ENCODE measurements at regions not wholly inside any gene's neighbourhood (a gene's known extent, or its start where the extent isn't known, plus 50 kb on each side); places are given as distances from the start of the nearest gene placed in this dataset.

- TF ChIP-seq, protein P1, sequence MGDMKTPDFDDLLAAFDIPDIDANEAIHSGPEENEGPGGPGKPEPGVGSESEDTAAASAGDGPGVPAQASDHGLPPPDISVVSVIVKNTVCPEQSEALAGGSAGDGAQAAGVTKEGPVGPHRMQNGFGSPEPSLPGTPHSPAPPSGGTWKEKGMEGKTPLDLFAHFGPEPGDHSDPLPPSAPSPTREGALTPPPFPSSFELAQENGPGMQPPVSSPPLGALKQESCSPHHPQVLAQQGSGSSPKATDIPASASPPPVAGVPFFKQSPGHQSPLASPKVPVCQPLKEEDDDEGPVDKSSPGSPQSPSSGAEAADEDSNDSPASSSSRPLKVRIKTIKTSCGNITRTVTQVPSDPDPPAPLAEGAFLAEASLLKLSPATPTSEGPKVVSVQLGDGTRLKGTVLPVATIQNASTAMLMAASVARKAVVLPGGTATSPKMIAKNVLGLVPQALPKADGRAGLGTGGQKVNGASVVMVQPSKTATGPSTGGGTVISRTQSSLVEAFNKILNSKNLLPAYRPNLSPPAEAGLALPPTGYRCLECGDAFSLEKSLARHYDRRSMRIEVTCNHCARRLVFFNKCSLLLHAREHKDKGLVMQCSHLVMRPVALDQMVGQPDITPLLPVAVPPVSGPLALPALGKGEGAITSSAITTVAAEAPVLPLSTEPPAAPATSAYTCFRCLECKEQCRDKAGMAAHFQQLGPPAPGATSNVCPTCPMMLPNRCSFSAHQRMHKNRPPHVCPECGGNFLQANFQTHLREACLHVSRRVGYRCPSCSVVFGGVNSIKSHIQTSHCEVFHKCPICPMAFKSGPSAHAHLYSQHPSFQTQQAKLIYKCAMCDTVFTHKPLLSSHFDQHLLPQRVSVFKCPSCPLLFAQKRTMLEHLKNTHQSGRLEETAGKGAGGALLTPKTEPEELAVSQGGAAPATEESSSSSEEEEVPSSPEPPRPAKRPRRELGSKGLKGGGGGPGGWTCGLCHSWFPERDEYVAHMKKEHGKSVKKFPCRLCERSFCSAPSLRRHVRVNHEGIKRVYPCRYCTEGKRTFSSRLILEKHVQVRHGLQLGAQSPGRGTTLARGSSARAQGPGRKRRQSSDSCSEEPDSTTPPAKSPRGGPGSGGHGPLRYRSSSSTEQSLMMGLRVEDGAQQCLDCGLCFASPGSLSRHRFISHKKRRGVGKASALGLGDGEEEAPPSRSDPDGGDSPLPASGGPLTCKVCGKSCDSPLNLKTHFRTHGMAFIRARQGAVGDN (IDR thresholded peaks at IDR 0.05), result no peak
- TF ChIP-seq REST (IDR thresholded peaks at IDR 0.05; ENCODE audit: low read depth, low read length) (no peak), MXI1 (IDR thresholded peaks at IDR 0.05; ENCODE audit: low read depth, low read length) (no peak), SMC3 (IDR thresholded peaks at IDR 0.05; ENCODE audit: borderline replicate concordance, low read length) (no peak), SUZ12 (IDR thresholded peaks at IDR 0.05; ENCODE audit: unreplicated experiment) (no peak), ETV6 (conservative IDR thresholded peaks at IDR 0.05 in 1 of 2, IDR thresholded peaks at IDR 0.05 in 1 of 2; ENCODE audit: borderline replicate concordance in 1 of 2, low read depth in 1 of 2) (no peak), RELA (IDR thresholded peaks at IDR 0.05; ENCODE audit: borderline replicate concordance, partially characterized antibody) (no peak), SIN3A (IDR thresholded peaks at IDR 0.05; ENCODE audit: low read depth, low read length) (no peak), CEBPZ (IDR thresholded peaks at IDR 0.05; ENCODE audit: low read depth, low read length) (no peak)
- TF ChIP-seq, protein P2, sequence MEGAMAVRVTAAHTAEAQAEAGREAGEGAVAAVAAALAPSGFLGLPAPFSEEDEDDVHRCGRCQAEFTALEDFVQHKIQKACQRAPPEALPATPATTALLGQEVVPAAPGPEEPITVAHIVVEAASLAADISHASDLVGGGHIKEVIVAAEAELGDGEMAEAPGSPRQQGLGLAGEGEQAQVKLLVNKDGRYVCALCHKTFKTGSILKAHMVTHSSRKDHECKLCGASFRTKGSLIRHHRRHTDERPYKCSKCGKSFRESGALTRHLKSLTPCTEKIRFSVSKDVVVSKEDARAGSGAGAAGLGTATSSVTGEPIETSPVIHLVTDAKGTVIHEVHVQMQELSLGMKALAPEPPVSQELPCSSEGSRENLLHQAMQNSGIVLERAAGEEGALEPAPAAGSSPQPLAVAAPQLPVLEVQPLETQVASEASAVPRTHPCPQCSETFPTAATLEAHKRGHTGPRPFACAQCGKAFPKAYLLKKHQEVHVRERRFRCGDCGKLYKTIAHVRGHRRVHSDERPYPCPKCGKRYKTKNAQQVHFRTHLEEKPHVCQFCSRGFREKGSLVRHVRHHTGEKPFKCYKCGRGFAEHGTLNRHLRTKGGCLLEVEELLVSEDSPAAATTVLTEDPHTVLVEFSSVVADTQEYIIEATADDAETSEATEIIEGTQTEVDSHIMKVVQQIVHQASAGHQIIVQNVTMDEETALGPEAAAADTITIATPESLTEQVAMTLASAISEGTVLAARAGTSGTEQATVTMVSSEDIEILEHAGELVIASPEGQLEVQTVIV (IDR thresholded peaks at IDR 0.05; ENCODE audit: borderline replicate concordance, partially characterized antibody), result no peak
Measured at GRCh38 chr6:19317431-19317986, 519.7 kb upstream of the ID4 start (continued).

Data from GM12878 (cell line).